ENCODE measurements at regions not wholly inside any gene's neighbourhood (a gene's known extent, or its start where the extent isn't known, plus 50 kb on each side); places are given as distances from the start of the nearest gene placed in this dataset.

GRCh38 chrX:94401426-94401825, 727.4 kb downstream of the FAM133A start:
- no peak for DNase-seq
- Histone ChIP-seq H2BK5ac (ENCODE audit: low read length) (no peak overlapping the region), H3K4me2 (ENCODE audit: low read length) (no peak overlapping the region), H3K9ac (ENCODE audit: low read length) (no peak overlapping the region), H3K79me2 (ENCODE audit: control insufficient read depth, insufficient read depth, low read length) (no peaks in the 10 kb centered on the region), H3K27ac (ENCODE audit: low read depth, low read length) (no peak overlapping the region), H3K36me3 (ENCODE audit: control insufficient read depth, insufficient read depth, low read length) (no peaks in the 10 kb centered on the region), H4K5ac (ENCODE audit: low read length) (no peak overlapping the region), H3K4me3 (ENCODE audit: low read length) (no peak overlapping the region), H3K23ac (ENCODE audit: low read length) (no peak overlapping the region), H4K8ac (ENCODE audit: low read depth, low read length) (no peak overlapping the region), H2BK120ac (ENCODE audit: low read depth, low read length) (no peak overlapping the region), H2BK15ac (replicated peaks; ENCODE audit: low read depth) (no peak overlapping the region), H3K79me1 (ENCODE audit: low read length) (no peaks in the 10 kb centered on the region), H2AK5ac (ENCODE audit: low read length) (no peak overlapping the region), H3K18ac (ENCODE audit: low read length) (peak overlapping the region; percentile 64), H3K27me3 (ENCODE audit: insufficient read depth, low read length, poor library complexity) (no peaks in the 10 kb centered on the region), H3K4me1 (ENCODE audit: control insufficient read depth, low read depth, low read length) (no peaks in the 10 kb centered on the region), H3K56ac (ENCODE audit: low read length) (no peak overlapping the region), H3K4ac (ENCODE audit: low read depth, low read length) (no peak overlapping the region)
- WGBS (ENCODE audit: extremely low coverage, insufficient coverage, low lambda C conversion rate) = no CpG with 5 or more reads among the region's 2 CpGs

- H3K79me1 ChIP-seq (ENCODE audit: low read length) = no peaks in the 10 kb centered on the region
- no peak overlapping the region for H3K9ac ChIP-seq (ENCODE audit: low read length)
- no peaks in the 10 kb centered on the region for H3K36me3 ChIP-seq (ENCODE audit: control insufficient read depth, insufficient read depth, low read length)
- no peak overlapping the region for H3K18ac ChIP-seq (ENCODE audit: low read length)
- no peak for DNase-seq
- H3K4me3 ChIP-seq (ENCODE audit: low read length) = no peak overlapping the region
- H2BK5ac ChIP-seq (ENCODE audit: low read length) = no peak overlapping the region
- H3K79me2 ChIP-seq (ENCODE audit: control insufficient read depth, insufficient read depth, low read length) = no peaks in the 10 kb centered on the region
- no peak overlapping the region for H3K4ac ChIP-seq (ENCODE audit: low read depth, low read length)
- no peaks in the 10 kb centered on the region for H3K4me1 ChIP-seq (ENCODE audit: control insufficient read depth, low read depth, low read length)
- no peak overlapping the region for H3K4me2 ChIP-seq (ENCODE audit: low read length)
- no CpG with 5 or more reads among the region's 4 CpGs for WGBS (ENCODE audit: extremely low coverage, insufficient coverage, low lambda C conversion rate)
- no peak overlapping the region for H2BK120ac ChIP-seq (ENCODE audit: low read depth, low read length)
- H3K27ac ChIP-seq (ENCODE audit: low read depth, low read length) = no peak overlapping the region
- H2AK5ac ChIP-seq (ENCODE audit: low read length) = no peak overlapping the region
- H2BK15ac ChIP-seq (replicated peaks; ENCODE audit: low read depth) = no peak overlapping the region
- no peak overlapping the region for H3K23ac ChIP-seq (ENCODE audit: low read length)
- H4K5ac ChIP-seq (ENCODE audit: low read length) = no peak overlapping the region
- no peak overlapping the region for H3K56ac ChIP-seq (ENCODE audit: low read length)
- H4K8ac ChIP-seq (ENCODE audit: low read depth, low read length) = no peak overlapping the region
- no peaks in the 10 kb centered on the region for H3K27me3 ChIP-seq (ENCODE audit: insufficient read depth, low read length, poor library complexity)
These were observed 740.7 kb downstream of the FAM133A start for GRCh38 chrX:94414746-94415145.

GRCh38 chrX:94418065-94418464, 744.1 kb downstream of the FAM133A start:
- Histone ChIP-seq H4K8ac (ENCODE audit: low read depth, low read length) (no peak overlapping the region), H3K23ac (ENCODE audit: low read length) (no peak overlapping the region), H3K79me2 (ENCODE audit: control insufficient read depth, insufficient read depth, low read length) (no peaks in the 10 kb centered on the region), H3K27me3 (ENCODE audit: insufficient read depth, low read length, poor library complexity) (no peaks in the 10 kb centered on the region), H3K4me1 (ENCODE audit: control insufficient read depth, low read depth, low read length) (no peaks in the 10 kb centered on the region), H3K9ac (ENCODE audit: low read length) (no peak overlapping the region), H4K5ac (ENCODE audit: low read length) (no peak overlapping the region), H2BK5ac (ENCODE audit: low read length) (no peak overlapping the region), H3K4ac (ENCODE audit: low read depth, low read length) (no peak overlapping the region), H2BK15ac (replicated peaks; ENCODE audit: low read depth) (no peak overlapping the region), H3K56ac (ENCODE audit: low read length) (no peak overlapping the region), H2BK120ac (ENCODE audit: low read depth, low read length) (no peak overlapping the region), H2AK5ac (ENCODE audit: low read length) (no peak overlapping the region), H3K79me1 (ENCODE audit: low read length) (no peaks in the 10 kb centered on the region), H3K4me3 (ENCODE audit: low read length) (no peak overlapping the region), H3K36me3 (ENCODE audit: control insufficient read depth, insufficient read depth, low read length) (no peaks in the 10 kb centered on the region), H3K27ac (ENCODE audit: low read depth, low read length) (no peak overlapping the region), H3K18ac (ENCODE audit: low read length) (no peak overlapping the region), H3K4me2 (ENCODE audit: low read length) (no peak overlapping the region)
- DNase-seq = no peak

- H3K79me2 ChIP-seq (ENCODE audit: control insufficient read depth, insufficient read depth, low read length) = no peaks in the 10 kb centered on the region
- H3K4ac ChIP-seq (ENCODE audit: low read depth, low read length) = no peak overlapping the region
- no peak overlapping the region for H3K23ac ChIP-seq (ENCODE audit: low read length)
- no peak for DNase-seq
- H3K27me3 ChIP-seq (ENCODE audit: insufficient read depth, low read length, poor library complexity) = no peaks in the 10 kb centered on the region
- no peak overlapping the region for H3K9ac ChIP-seq (ENCODE audit: low read length)
- no peaks in the 10 kb centered on the region for H3K36me3 ChIP-seq (ENCODE audit: control insufficient read depth, insufficient read depth, low read length)
- no peak overlapping the region for H3K4me3 ChIP-seq (ENCODE audit: low read length)
- H3K27ac ChIP-seq (ENCODE audit: low read depth, low read length) = no peak overlapping the region
- no peak overlapping the region for H3K4me2 ChIP-seq (ENCODE audit: low read length)
- H2BK15ac ChIP-seq (replicated peaks; ENCODE audit: low read depth) = no peak overlapping the region
- H4K8ac ChIP-seq (ENCODE audit: low read depth, low read length) = no peak overlapping the region
- no peaks in the 10 kb centered on the region for H3K4me1 ChIP-seq (ENCODE audit: control insufficient read depth, low read depth, low read length)
- no peak overlapping the region for H2BK5ac ChIP-seq (ENCODE audit: low read length)
- WGBS (ENCODE audit: extremely low coverage, insufficient coverage, low lambda C conversion rate) = no CpG with 5 or more reads among the region's 3 CpGs
- no peak overlapping the region for H2AK5ac ChIP-seq (ENCODE audit: low read length)
- no peak overlapping the region for H4K5ac ChIP-seq (ENCODE audit: low read length)
- H3K56ac ChIP-seq (ENCODE audit: low read length) = no peak overlapping the region
- no peaks in the 10 kb centered on the region for H3K79me1 ChIP-seq (ENCODE audit: low read length)
- no peak overlapping the region for H3K18ac ChIP-seq (ENCODE audit: low read length)
- H2BK120ac ChIP-seq (ENCODE audit: low read depth, low read length) = no peak overlapping the region
These were observed 750.5 kb downstream of the FAM133A start for GRCh38 chrX:94424456-94424855.

- no peak overlapping the region for H3K56ac ChIP-seq (ENCODE audit: low read length)
- H3K27me3 ChIP-seq (ENCODE audit: insufficient read depth, low read length, poor library complexity) = no peaks in the 10 kb centered on the region
- no peak overlapping the region for H2BK120ac ChIP-seq (ENCODE audit: low read depth, low read length)
- H3K79me2 ChIP-seq (ENCODE audit: control insufficient read depth, insufficient read depth, low read length) = no peaks in the 10 kb centered on the region
- H3K18ac ChIP-seq (ENCODE audit: low read length) = no peak overlapping the region
- no peak overlapping the region for H3K4me2 ChIP-seq (ENCODE audit: low read length)
- no peak for DNase-seq
- no peak overlapping the region for H4K8ac ChIP-seq (ENCODE audit: low read depth, low read length)
- no CpG with 5 or more reads among the region's 1 CpG for WGBS (ENCODE audit: extremely low coverage, insufficient coverage, low lambda C conversion rate)
- H3K23ac ChIP-seq (ENCODE audit: low read length) = no peak overlapping the region
- no peak overlapping the region for H2BK5ac ChIP-seq (ENCODE audit: low read length)
- no peaks in the 10 kb centered on the region for H3K79me1 ChIP-seq (ENCODE audit: low read length)
- H3K36me3 ChIP-seq (ENCODE audit: control insufficient read depth, insufficient read depth, low read length) = no peaks in the 10 kb centered on the region
- no peaks in the 10 kb centered on the region for H3K4me1 ChIP-seq (ENCODE audit: control insufficient read depth, low read depth, low read length)
- no peak overlapping the region for H3K27ac ChIP-seq (ENCODE audit: low read depth, low read length)
- no peak overlapping the region for H4K5ac ChIP-seq (ENCODE audit: low read length)
- H3K4me3 ChIP-seq (ENCODE audit: low read length) = no peak overlapping the region
- H2BK15ac ChIP-seq (replicated peaks; ENCODE audit: low read depth) = no peak overlapping the region
- no peak overlapping the region for H2AK5ac ChIP-seq (ENCODE audit: low read length)
- no peak overlapping the region for H3K4ac ChIP-seq (ENCODE audit: low read depth, low read length)
- no peak overlapping the region for H3K9ac ChIP-seq (ENCODE audit: low read length)
These were observed 756.1 kb downstream of the FAM133A start for GRCh38 chrX:94430091-94430490.

GRCh38 chrX:94435799-94436198, 761.8 kb downstream of the FAM133A start:
- Histone ChIP-seq H2BK15ac (replicated peaks; ENCODE audit: low read depth) (no peak overlapping the region), H3K27ac (ENCODE audit: low read depth, low read length) (no peak overlapping the region), H4K8ac (ENCODE audit: low read depth, low read length) (no peak overlapping the region), H3K23ac (ENCODE audit: low read length) (no peak overlapping the region), H3K4ac (ENCODE audit: low read depth, low read length) (no peak overlapping the region), H4K5ac (ENCODE audit: low read length) (no peak overlapping the region), H3K36me3 (ENCODE audit: control insufficient read depth, insufficient read depth, low read length) (no peaks in the 10 kb centered on the region), H3K4me1 (ENCODE audit: control insufficient read depth, low read depth, low read length) (no peaks in the 10 kb centered on the region), H3K4me3 (ENCODE audit: low read length) (no peak overlapping the region), H3K18ac (ENCODE audit: low read length) (no peak overlapping the region), H2AK5ac (ENCODE audit: low read length) (no peak overlapping the region), H3K9ac (ENCODE audit: low read length) (no peak overlapping the region), H3K27me3 (ENCODE audit: insufficient read depth, low read length, poor library complexity) (no peaks in the 10 kb centered on the region), H3K56ac (ENCODE audit: low read length) (no peak overlapping the region), H3K79me2 (ENCODE audit: control insufficient read depth, insufficient read depth, low read length) (no peaks in the 10 kb centered on the region), H2BK120ac (ENCODE audit: low read depth, low read length) (no peak overlapping the region), H2BK5ac (ENCODE audit: low read length) (no peak overlapping the region), H3K4me2 (ENCODE audit: low read length) (no peak overlapping the region), H3K79me1 (ENCODE audit: low read length) (no peaks in the 10 kb centered on the region)
- WGBS (ENCODE audit: extremely low coverage, insufficient coverage, low lambda C conversion rate) = no CpG with 5 or more reads among the region's 4 CpGs
- DNase-seq = no peak
